Muscle of back (tissue), 3 donors: ENCODE measurements at regions not wholly inside any gene's neighbourhood (a gene's known extent, or its start where the extent isn't known, plus 50 kb on each side); places are given as distances from the start of the nearest gene placed in this dataset.

Experiments used
- DNase-seq, 3 donors: peaks; one replicate each; pipeline versions ENCODE4 v3.0.0 to v3.0.0-alpha.2; 2013

GRCh38 chr1:80915491-80915890 is 885.2 kb upstream of the ADGRL2 start:
- DNase-seq = no peak

DNA sequence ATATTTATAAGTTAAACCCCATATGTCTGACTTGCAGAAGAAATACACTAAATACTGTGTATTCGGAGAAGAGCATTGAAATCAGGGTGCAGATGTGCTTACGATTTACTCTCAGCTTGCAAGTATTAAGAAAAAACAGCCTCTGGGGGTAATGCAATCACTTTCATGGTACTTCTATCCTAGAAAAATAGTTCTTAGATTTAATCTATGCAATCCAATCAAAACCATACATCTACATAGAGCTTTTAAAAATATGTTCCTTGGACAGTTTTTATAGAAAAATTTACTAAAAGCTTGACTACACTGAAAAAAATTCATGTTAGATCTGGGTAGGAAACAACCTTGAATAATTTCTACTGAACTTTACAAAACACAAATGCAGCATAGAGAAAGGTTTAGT is 890.3 kb upstream of the ADGRL2 start:
- peak in 1 of 3 donors; percentile 33 for DNase-seq

DNA sequence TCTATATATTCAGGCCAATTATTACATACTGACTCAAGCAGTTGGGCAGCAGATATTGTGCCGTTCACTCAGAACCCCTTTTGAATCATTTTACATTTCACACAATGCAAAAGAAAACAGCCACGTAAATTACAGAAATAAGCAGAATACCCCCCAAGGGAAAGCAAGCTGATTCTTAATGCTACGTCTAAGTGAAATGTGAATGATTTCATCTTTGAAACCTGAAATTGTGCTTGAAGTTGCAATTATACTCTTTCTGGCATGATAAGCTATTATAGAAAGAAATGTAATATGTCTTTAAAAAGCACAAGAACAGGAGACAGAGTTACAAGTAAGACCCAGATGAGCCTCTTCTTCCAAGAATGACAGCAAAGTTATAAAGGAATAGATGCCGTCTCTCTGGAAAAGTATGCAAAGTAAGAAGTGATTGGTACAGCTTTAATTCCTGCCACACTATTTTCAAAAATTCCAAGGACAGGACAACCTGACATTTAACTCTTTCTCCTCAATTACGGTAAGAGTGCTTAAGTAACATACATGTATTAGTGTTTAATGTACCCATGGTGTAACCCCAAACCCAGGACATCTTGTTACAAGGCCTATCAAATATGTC is 891.5 kb upstream of the ADGRL2 start:
- DNase-seq = peak in 1 of 3 donors; percentile 42

DNA sequence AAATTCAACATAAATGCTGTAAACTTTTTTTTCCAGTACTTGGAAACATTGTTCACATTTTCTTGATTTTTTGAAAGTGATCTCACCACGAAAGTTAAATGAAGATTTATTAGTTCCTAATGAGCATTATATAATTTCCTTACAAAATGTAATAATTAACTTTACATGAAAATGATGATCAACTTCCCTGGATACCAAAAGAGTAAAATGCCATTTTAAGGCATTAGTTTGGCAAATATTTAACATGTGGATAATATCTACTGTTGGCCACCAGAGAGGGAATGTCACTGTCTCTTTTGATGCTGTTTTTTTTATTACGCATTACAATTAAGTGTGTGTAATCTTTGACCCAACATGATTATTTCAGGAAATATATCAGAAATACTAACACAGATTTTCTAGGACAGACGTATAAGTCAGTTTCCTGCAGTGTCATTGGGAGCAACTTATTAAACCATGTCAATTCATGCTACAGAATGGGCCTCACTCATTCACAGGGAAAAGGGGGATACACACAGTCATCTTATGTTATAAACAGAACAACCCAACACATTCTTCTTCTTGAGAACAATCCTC is 903.9 kb upstream of the ADGRL2 start:
- no peak for DNase-seq

GRCh38 chr1:80894921-80895320 is 905.8 kb upstream of the ADGRL2 start:
- peak in 1 of 3 donors; percentile 26 for DNase-seq

DNA sequence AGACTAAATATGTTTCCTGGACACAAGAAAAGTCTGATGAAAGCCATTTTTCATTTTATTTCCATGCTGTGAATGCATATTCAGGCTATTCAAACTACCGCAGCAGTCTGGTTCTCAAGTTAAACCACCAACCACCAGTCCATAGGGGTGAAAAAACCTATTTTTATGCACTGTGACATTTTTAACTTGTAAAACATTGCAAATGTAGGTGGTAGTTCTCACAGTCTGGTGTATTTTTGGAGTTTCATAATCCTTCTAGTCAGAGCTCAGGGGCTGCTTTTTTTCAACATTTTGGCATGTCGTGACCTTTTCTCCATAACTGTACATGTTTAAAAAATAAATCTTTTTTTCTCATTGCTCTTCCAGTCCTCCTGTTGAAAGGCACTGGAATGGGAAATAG is 907.6 kb upstream of the ADGRL2 start:
- peak; percentile 20 to 70 (median 36) for DNase-seq

- peak in 2 of 3 donors; percentile 24 to 65 for DNase-seq
Measured at GRCh38 chr1:80892539-80892938, 908.2 kb upstream of the ADGRL2 start.

DNA sequence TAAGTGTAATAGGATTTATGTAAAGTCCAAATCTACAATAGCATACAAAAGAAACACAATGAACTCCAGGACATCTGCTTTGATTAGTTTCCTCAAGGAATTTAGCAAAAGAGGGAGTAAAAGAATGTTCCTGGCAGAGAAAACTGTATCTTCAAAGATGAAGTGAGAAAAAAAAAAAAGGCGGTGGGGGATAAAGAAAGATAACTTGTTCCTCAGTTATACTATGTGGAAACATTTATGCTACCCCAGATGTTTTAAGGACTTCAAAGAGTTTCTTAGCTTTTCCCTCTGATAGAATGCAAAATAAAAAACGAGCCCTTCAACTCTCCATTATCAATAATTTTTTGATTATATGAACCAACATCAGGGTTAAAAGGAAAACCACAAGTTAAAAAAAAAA is 908.9 kb upstream of the ADGRL2 start:
- no peak for DNase-seq

DNA sequence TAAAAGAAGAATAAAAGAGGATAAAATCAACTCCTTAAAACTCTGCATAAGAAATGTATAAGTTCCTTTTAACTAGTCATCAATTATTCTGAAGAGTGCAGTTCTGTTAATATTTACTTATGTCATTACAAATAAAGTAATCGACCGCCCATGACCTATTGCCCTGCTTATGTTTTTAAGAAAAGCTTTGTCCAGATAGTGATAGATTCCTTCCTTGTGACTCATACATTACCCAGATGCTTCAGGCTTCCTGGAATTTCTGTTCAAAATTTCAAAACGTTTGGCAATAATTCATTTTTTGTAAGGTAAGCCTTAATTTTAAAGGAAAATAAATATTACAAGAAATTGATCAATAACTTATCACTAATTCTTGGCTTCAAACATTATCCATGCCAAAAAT is 918.2 kb upstream of the ADGRL2 start:
- peak in 1 of 3 donors; percentile 14 for DNase-seq

DNA sequence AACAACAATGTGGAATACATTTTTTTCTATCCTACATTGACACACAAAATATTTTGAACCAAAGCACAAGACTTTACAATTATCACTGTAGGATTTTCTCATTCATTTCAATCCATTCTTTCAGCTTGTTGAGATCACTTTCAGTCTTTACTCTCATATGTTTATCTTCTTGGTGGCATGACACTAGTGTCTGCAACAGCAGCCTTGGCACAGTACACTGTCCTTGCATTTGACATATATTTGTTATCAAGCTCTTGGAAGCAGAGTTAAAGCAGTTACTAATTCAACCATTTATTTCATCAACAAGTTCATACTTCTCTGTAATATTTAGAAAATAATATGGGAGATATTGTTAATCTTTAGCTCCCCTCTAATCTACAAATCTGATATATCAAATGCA is 922.4 kb upstream of the ADGRL2 start:
- DNase-seq = no peak

- no peak for DNase-seq
Measured at GRCh38 chr1:80876035-80876434, 924.7 kb upstream of the ADGRL2 start.

GRCh38 chr1:80869299-80869698 is 931.4 kb upstream of the ADGRL2 start:
- no peak for DNase-seq

DNA sequence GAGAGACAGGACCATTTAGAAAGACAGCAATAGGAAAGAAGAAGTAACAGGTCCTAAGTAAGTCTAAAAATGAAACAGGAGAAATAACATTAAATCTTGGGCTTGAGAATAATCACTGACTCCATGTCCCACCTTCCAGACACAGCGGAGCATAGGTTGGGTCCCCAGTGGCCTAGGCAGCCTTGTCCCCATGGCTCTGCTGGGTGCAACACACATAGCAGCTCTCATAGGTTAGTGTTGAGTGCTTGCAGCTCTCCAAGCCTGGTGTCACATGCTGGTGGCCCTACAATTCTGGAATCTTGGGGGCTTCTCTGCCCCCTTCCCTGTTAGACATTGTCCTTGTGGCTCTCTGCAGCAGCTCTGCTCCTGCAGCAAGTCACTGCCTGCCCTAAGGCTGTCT is 952.8 kb upstream of the ADGRL2 start:
- DNase-seq = no peak

DNA sequence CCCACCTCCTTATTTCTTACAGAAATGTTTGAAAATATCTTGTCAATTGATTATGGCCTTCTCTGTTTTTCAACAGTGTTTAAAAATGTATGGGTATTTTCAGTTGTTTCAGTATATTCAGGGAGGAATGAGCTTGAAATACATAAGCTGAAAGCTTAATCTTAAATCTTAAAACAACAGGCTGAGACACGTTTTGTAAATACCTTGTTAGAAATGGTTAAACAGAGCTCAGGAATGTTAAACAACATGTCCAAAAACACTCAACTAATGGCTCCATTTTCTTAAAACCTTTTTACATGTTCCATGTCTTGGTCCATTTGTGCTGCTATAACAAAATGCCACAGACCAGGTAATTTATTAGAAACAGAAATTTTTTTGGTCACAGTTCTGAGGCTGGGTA is 953.8 kb upstream of the ADGRL2 start:
- DNase-seq = no peak

DNA sequence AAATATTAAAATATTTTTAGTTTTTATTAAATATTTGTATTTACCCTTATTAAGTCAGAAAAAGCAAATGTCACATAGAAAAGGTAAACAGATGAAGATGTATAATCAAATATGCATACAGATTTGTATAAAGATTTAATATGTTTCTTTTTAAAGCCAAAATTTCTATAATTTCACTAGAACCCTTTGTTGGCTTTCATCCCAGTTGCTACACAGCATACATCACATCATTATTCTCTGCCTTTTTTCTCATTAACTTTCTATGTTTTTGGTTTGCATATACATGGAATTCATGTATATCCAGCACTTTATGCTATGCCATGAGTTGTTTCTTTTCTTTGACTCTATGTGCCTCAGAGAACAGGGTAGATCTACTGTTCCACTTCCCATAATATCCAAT is 957.9 kb upstream of the ADGRL2 start:
- DNase-seq = no peak

GRCh38 chr1:80841261-80841660 is 959.5 kb upstream of the ADGRL2 start:
- DNase-seq = no peak

DNA sequence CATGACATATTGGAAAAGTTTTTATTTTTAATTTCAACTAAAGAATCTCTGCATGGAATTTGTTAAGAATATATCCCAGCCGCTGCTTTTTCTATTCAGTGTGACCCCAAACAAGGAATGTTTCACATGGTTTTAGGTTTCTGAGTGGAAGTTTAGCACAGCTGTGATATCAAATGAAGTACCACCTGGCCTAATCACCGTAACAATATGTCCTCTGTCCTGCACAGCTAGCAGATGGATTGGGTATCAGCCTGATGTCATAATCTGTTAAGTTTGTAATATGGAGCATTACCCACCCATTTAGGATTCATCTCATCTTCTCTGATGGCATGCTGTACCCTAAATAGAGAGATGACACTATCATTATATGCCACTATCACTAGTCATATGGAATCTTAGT is 963.7 kb upstream of the ADGRL2 start:
- DNase-seq = no peak

GRCh38 chr1:80836505-80836904 is 964.2 kb upstream of the ADGRL2 start:
- no peak for DNase-seq

GRCh38 chr1:80827666-80828065 is 973.1 kb upstream of the ADGRL2 start:
- peak; percentile 11 to 25 (median 16) for DNase-seq

- DNase-seq = no peak
Measured at GRCh38 chr1:80825067-80825466, 975.7 kb upstream of the ADGRL2 start.

DNA sequence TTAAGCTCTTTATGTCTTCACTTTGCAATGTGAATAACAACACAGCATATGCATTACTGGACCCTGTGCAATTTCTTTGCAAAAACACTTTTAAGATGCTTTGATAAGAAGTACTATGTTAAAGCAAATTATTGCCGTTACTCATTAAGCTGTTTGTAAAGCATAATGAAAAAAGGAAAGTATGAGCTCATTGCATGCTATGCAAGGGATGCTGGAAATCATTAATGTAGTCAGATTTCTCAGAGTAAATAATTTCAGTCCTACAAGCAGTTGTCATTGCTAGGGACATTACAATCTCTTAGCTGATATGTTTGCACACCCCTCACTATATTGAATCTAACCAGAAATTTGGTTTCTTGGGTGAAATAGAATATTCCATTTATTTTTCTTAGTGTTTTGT is 982.5 kb upstream of the ADGRL2 start:
- DNase-seq = no peak

DNA sequence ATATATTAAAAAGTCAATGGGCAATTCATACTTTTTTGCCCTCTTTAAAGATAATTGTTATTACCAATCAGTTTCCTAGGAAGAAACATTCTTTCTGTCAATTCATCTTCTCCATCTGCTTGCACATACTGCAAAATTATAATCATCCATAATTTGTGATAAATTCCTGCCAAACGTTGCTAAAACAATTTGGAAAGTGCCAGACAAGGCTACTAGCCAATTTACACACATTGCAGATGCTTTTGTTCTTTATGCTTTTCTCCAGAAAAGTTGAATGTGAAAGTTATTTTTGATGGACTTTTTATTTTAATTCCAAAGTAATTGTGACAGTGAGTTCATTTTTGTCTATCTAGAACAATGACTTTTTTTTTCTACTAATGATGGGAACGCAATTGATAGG is 992.8 kb upstream of the ADGRL2 start:
- DNase-seq = no peak

- DNase-seq = no peak
Measured at GRCh38 chr1:80806431-80806830, 994.3 kb upstream of the ADGRL2 start.

- no peak for DNase-seq
Measured at GRCh38 chr1:80801695-80802094, 999.0 kb upstream of the ADGRL2 start.
